ENCODE measurements at regions not wholly inside any gene's neighbourhood (a gene's known extent, or its start where the extent isn't known, plus 50 kb on each side); places are given as distances from the start of the nearest gene placed in this dataset.

DNA sequence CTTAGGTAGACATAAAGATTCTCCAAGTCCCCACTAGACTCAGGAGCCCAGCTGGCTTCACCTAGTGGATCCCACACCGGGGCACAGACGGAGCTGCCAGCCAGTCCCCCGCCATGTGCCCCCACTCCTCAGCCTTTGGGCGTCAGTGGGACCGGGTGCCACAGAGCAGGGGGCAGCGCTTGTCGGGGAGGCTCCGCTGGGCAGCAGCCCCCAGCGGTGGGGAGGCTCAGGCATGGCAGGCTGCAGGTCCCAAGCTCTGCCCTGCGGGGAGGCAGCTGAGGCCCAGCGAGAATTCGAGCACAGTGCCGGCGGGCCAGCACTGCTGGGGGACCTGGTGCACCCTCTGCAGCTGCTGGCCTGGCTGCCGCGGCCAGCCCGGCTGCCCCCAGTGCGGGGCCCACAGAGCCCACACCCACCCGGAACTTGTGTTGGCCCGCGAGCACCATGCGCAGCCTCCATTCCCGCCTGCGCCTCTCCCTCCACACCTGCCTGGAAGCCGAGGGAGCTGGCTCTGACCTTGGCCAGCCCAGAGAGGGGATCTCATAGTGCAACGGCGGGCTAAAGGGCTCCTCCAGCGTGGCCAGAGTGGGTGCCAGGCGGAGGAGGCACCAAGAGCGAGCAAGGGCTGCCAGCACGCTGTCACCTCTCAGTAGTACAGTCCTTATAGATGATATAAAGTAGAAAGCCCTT lies 390.7 kb downstream of the PLK2 start:
- no peaks in the 10 kb centered on the region for H3K36me3 Mint-ChIP-seq

DNA sequence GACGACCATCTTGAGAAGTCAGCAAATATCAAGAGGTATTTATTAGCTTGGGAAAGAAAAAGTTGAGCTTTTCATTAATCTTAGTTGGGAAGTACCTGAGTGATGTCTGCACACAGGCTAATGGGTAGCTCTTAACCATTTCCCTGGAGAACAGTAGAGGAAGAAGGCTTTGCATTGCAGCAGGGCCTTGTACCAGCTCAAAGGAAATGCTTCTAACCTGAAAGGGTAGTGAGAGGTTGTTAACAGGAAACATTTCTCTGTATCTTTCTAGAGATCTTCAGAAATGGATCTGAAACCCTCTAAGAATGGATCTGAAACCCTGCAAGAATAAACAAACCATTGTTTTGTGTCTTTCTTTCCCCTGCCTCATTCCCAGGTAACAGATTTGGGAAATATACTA lies 393.3 kb downstream of the PLK2 start:
- intact Hi-C loops (cut with micrococcal nuclease): no loop called here
- no peaks in the 10 kb centered on the region for H3K36me3 Mint-ChIP-seq
- Histone ChIP-seq H3K27me3 (ENCODE audit: insufficient read depth, low read length) (no peaks in the 10 kb centered on the region), H3K4me3 (ENCODE audit: low read length in 2 of 2) (no peak overlapping the region), H3K4me1 (ENCODE audit: insufficient read depth, low read length) (no peaks in the 10 kb centered on the region), H3K9me3 (ENCODE audit: control insufficient read depth in 1 of 2, low read length in 2 of 2) (no peaks in the 10 kb centered on the region), H3K27ac (ENCODE audit: low read depth, low read length) (no peak overlapping the region), H3K36me3 (ENCODE audit: insufficient read depth, low read length) (no peaks in the 10 kb centered on the region)
- H3K4me3 Mint-ChIP-seq: no peak overlapping the region
- no peak for DNase-seq
- ChIA-PET POLR2A (ENCODE audit: partially characterized antibody) (no interaction called here), CTCF (ENCODE audit: partially characterized antibody) (no interaction called here)
- H3K27ac Mint-ChIP-seq: no peak overlapping the region
- H3K4me1 Mint-ChIP-seq: no peaks in the 10 kb centered on the region
- peaks cover 0 to 1% (median 0%) of the 10 kb centered on the region in 8 donors for H3K9me3 Mint-ChIP-seq
- H3K27me3 Mint-ChIP-seq: no peaks in the 10 kb centered on the region

More for the DNA sequence above, 390.7 kb downstream of the PLK2 start:
- Mint-ChIP-seq H3K9me3 (peaks cover 0 to 1% (median 0%) of the 10 kb centered on the region in 8 donors), H3K27me3 (no peaks in the 10 kb centered on the region), H3K4me1 (peaks cover 0 to 3% (median under 1%) of the 10 kb centered on the region in 4 donors), H3K27ac (no peak overlapping the region), H3K4me3 (no peak overlapping the region)
- DNase-seq: no peak
- Histone ChIP-seq H3K36me3 (ENCODE audit: insufficient read depth, low read length) (no peaks in the 10 kb centered on the region), H3K4me1 (ENCODE audit: insufficient read depth, low read length) (no peaks in the 10 kb centered on the region), H3K9me3 (ENCODE audit: control insufficient read depth in 1 of 2, low read length in 2 of 2) (no peaks in the 10 kb centered on the region), H3K27me3 (ENCODE audit: insufficient read depth, low read length) (no peaks in the 10 kb centered on the region), H3K27ac (ENCODE audit: low read depth, low read length) (no peak overlapping the region), H3K4me3 (ENCODE audit: low read length in 2 of 2) (no peak overlapping the region)
- intact Hi-C loops (cut with micrococcal nuclease): no loop called here
- ChIA-PET CTCF (ENCODE audit: partially characterized antibody) (no interaction called here), POLR2A (ENCODE audit: partially characterized antibody) (no interaction called here)

DNA sequence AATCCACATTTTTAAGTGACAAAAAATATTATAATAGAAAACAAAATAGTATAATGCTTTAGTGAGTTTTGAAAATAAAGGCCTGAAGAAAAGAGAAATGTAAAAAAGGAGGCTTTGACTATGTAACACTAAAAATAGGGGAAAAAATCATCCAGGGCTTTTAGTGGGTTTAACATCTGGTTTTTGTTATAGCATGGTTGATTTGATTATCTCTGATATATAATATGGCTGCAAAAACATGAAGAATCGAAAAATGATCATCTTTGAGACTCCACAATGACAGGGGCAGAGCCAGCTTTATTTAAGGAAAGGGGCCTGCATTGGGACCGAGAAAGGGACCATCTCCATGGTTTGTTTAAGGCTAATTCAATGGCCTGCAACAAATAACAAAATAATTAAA lies 393.8 kb downstream of the PLK2 start:
- Mint-ChIP-seq H3K27ac (no peak overlapping the region), H3K9me3 (peaks cover 0 to 2% (median 0%) of the 10 kb centered on the region in 8 donors), H3K4me3 (no peak overlapping the region), H3K27me3 (peaks cover 0 to 2% of the 10 kb centered on the region in 2 donors), H3K4me1 (no peaks in the 10 kb centered on the region), H3K36me3 (no peaks in the 10 kb centered on the region)
- intact Hi-C loops (cut with micrococcal nuclease): no loop called here
- CTCF ChIA-PET (ENCODE audit: partially characterized antibody): no interaction called here
- no peaks in the 10 kb centered on the region for H3K27me3 ChIP-seq (ENCODE audit: insufficient read depth, low read length)
- H3K4me1 ChIP-seq (ENCODE audit: insufficient read depth, low read length): no peaks in the 10 kb centered on the region
- H3K9me3 ChIP-seq (ENCODE audit: control insufficient read depth in 1 of 2, low read length in 2 of 2): no peaks in the 10 kb centered on the region
- DNase-seq: no peak
- POLR2A ChIA-PET (ENCODE audit: partially characterized antibody): no interaction called here
- no peak overlapping the region for H3K27ac ChIP-seq (ENCODE audit: low read depth, low read length)
- no peak overlapping the region for H3K4me3 ChIP-seq (ENCODE audit: low read length in 2 of 2)
- H3K36me3 ChIP-seq (ENCODE audit: insufficient read depth, low read length): no peaks in the 10 kb centered on the region

- H3K27me3 Mint-ChIP-seq: peaks cover 0 to 2% of the 10 kb centered on the region in 2 donors
- no peak overlapping the region for H3K27ac ChIP-seq (ENCODE audit: low read depth, low read length)
- CTCF ChIA-PET (ENCODE audit: partially characterized antibody): no interaction called here
- H3K9me3 Mint-ChIP-seq: peaks cover 0 to 2% (median 0%) of the 10 kb centered on the region in 8 donors
- H3K27me3 ChIP-seq (ENCODE audit: insufficient read depth, low read length): no peaks in the 10 kb centered on the region
- DNase-seq: no peak
- intact Hi-C loops (cut with micrococcal nuclease): no loop called here
- POLR2A ChIA-PET (ENCODE audit: partially characterized antibody): no interaction called here
- H3K9me3 ChIP-seq (ENCODE audit: control insufficient read depth in 1 of 2, low read length in 2 of 2): no peaks in the 10 kb centered on the region
- no peaks in the 10 kb centered on the region for H3K36me3 ChIP-seq (ENCODE audit: insufficient read depth, low read length)
- H3K27ac Mint-ChIP-seq: no peak overlapping the region
- H3K4me1 ChIP-seq (ENCODE audit: insufficient read depth, low read length): no peaks in the 10 kb centered on the region
- no peaks in the 10 kb centered on the region for H3K36me3 Mint-ChIP-seq
- no peak overlapping the region for H3K4me3 ChIP-seq (ENCODE audit: low read length in 2 of 2)
- H3K4me3 Mint-ChIP-seq: no peak overlapping the region
- no peaks in the 10 kb centered on the region for H3K4me1 Mint-ChIP-seq
These were observed 395.1 kb downstream of the PLK2 start for GRCh38 chr5:58064801-58065200.

- Mint-ChIP-seq H3K4me1 (no peaks in the 10 kb centered on the region), H3K27me3 (peaks cover 0 to 2% of the 10 kb centered on the region in 2 donors), H3K36me3 (no peaks in the 10 kb centered on the region), H3K4me3 (no peak overlapping the region), H3K9me3 (peaks cover 0 to 6% (median 1%) of the 10 kb centered on the region in 8 donors), H3K27ac (no peak overlapping the region)
- H3K36me3 ChIP-seq (ENCODE audit: insufficient read depth, low read length): no peaks in the 10 kb centered on the region
- ChIA-PET CTCF (ENCODE audit: partially characterized antibody) (no interaction called here), POLR2A (ENCODE audit: partially characterized antibody) (no interaction called here)
- no peak for DNase-seq
- intact Hi-C loops (cut with micrococcal nuclease): no loop called here
- H3K27me3 ChIP-seq (ENCODE audit: insufficient read depth, low read length): no peaks in the 10 kb centered on the region
- no peaks in the 10 kb centered on the region for H3K9me3 ChIP-seq (ENCODE audit: control insufficient read depth in 1 of 2, low read length in 2 of 2)
- no peak overlapping the region for H3K4me3 ChIP-seq (ENCODE audit: low read length in 2 of 2)
- H3K4me1 ChIP-seq (ENCODE audit: insufficient read depth, low read length): no peaks in the 10 kb centered on the region
- H3K27ac ChIP-seq (ENCODE audit: low read depth, low read length): no peak overlapping the region
These were observed 398.9 kb downstream of the PLK2 start for GRCh38 chr5:58060996-58061395.

GRCh38 chr5:58057324-58057723 lies 402.6 kb downstream of the PLK2 start:
- POLR2A ChIA-PET (ENCODE audit: partially characterized antibody): no interaction called here
- intact Hi-C loops (cut with micrococcal nuclease): no loop called here

DNA sequence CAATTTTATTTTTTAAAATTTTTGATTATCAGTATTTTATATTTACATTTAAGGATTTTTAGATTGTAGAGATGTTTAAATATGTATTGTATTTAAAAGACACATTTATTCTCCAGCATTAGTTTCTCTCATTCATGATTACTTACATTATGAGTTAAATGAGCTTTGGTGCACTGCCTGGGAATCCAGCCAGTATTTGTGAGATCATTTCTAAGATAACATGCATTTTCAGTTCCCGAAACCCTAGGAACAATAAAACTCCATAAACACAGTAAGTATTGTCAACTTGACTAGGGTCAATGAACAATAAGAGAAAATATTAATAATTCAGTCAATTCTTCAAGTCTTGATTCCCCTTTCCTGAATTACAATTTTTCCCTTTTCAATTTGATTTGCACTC lies 403.3 kb downstream of the PLK2 start:
- DNase-seq: no peak
- Histone ChIP-seq H3K27ac (ENCODE audit: low read depth, low read length) (no peak overlapping the region), H3K27me3 (ENCODE audit: insufficient read depth, low read length) (no peaks in the 10 kb centered on the region), H3K4me3 (ENCODE audit: low read length in 2 of 2) (no peak overlapping the region), H3K36me3 (ENCODE audit: insufficient read depth, low read length) (no peaks in the 10 kb centered on the region), H3K4me1 (ENCODE audit: insufficient read depth, low read length) (no peaks in the 10 kb centered on the region), H3K9me3 (ENCODE audit: control insufficient read depth in 1 of 2, low read length in 2 of 2) (no peaks in the 10 kb centered on the region)
- Mint-ChIP-seq H3K4me3 (no peak overlapping the region), H3K27ac (no peak overlapping the region), H3K9me3 (peaks cover 0 to 10% (median 5%) of the 10 kb centered on the region in 8 donors), H3K4me1 (no peaks in the 10 kb centered on the region), H3K36me3 (no peaks in the 10 kb centered on the region), H3K27me3 (peaks cover 0 to 2% of the 10 kb centered on the region in 2 donors)
- intact Hi-C loops (cut with micrococcal nuclease): no loop called here
- POLR2A ChIA-PET (ENCODE audit: partially characterized antibody): no interaction called here
- CTCF ChIA-PET (ENCODE audit: partially characterized antibody): no interaction called here

More at GRCh38 chr5:58057324-58057723, 402.6 kb downstream of the PLK2 start:
- Histone ChIP-seq H3K9me3 (ENCODE audit: control insufficient read depth in 1 of 2, low read length in 2 of 2) (no peaks in the 10 kb centered on the region), H3K36me3 (ENCODE audit: insufficient read depth, low read length) (no peaks in the 10 kb centered on the region), H3K27me3 (ENCODE audit: insufficient read depth, low read length) (no peaks in the 10 kb centered on the region), H3K4me1 (ENCODE audit: insufficient read depth, low read length) (no peaks in the 10 kb centered on the region), H3K4me3 (ENCODE audit: low read length in 2 of 2) (no peak overlapping the region), H3K27ac (ENCODE audit: low read depth, low read length) (no peak overlapping the region)
- DNase-seq: no peak
- Mint-ChIP-seq H3K27me3 (peaks cover 0 to 2% of the 10 kb centered on the region in 2 donors), H3K4me1 (no peaks in the 10 kb centered on the region), H3K36me3 (no peaks in the 10 kb centered on the region), H3K9me3 (peaks cover 0 to 6% (median 4%) of the 10 kb centered on the region in 8 donors), H3K4me3 (no peak overlapping the region), H3K27ac (no peak overlapping the region)
- CTCF ChIA-PET (ENCODE audit: partially characterized antibody): no interaction called here

DNA sequence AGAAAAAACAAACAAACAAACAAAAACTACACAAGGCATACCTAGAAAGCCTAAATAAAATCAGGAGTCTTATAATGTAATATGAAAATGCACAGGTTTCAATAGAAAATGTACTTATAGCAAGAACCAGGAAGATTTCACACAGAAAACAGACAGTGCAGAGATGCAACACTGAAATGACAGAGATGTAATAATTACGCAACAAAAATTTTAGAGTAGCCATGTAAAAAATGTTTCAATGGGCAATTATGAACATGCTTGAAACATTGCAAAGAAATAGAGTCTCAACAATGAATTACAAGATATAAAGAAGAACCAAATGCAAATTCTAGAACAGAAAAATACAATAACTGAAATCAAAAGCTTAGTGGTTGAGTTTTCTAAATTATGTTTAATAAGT lies 405.9 kb downstream of the PLK2 start:
- no peaks in the 10 kb centered on the region for H3K36me3 Mint-ChIP-seq
- Histone ChIP-seq H3K4me3 (ENCODE audit: low read length in 2 of 2) (no peak overlapping the region), H3K27ac (ENCODE audit: low read depth, low read length) (no peak overlapping the region), H3K9me3 (ENCODE audit: control insufficient read depth in 1 of 2, low read length in 2 of 2) (no peaks in the 10 kb centered on the region), H3K4me1 (ENCODE audit: insufficient read depth, low read length) (no peaks in the 10 kb centered on the region), H3K36me3 (ENCODE audit: insufficient read depth, low read length) (no peaks in the 10 kb centered on the region), H3K27me3 (ENCODE audit: insufficient read depth, low read length) (no peaks in the 10 kb centered on the region)
- CTCF ChIA-PET (ENCODE audit: partially characterized antibody): no interaction called here
- POLR2A ChIA-PET (ENCODE audit: partially characterized antibody): no interaction called here
- H3K4me1 Mint-ChIP-seq: no peaks in the 10 kb centered on the region
- H3K9me3 Mint-ChIP-seq: peaks cover 0 to 10% (median 4%) of the 10 kb centered on the region in 8 donors
- intact Hi-C loops (cut with micrococcal nuclease): no loop called here
- no peak overlapping the region for H3K4me3 Mint-ChIP-seq
- DNase-seq: no peak
- no peaks in the 10 kb centered on the region for H3K27me3 Mint-ChIP-seq
- H3K27ac Mint-ChIP-seq: no peak overlapping the region

Measured in CD4-positive, alpha-beta memory T cell (primary cell).